Body of pancreas (tissue), 4 donors: ENCODE measurements at regions not wholly inside any gene's neighbourhood (a gene's known extent, or its start where the extent isn't known, plus 50 kb on each side); places are given as distances from the start of the nearest gene placed in this dataset.

ENCODE experiments used
- ATAC-seq: fragments of 150-250 bp; one replicate; pipeline ENCODE4 v1.9.1; 2016
- DNase-seq, 4 donors: peaks; one replicate each; pipeline ENCODE4 v3.0.0-alpha.2; 2019
- H3K27ac ChIP-seq, 4 donors: fragments of 200-600 bp; sonication (generic); 1 replicate in 3 of 4; 2 replicates in 1 of 4; pipeline versions ENCODE4 v1.5.1 to v1.6.1; 2016 to 2019; ENCODE audit warnings: mild to moderate bottlenecking in 1 of 4, mixed read lengths in 1 of 4, moderate library complexity in 1 of 4
- H3K27me3 ChIP-seq, 2 donors: fragments of 200-600 bp; sonication (generic); one replicate each; pipeline ENCODE4 v1.6.0; 2016; ENCODE audit warnings: mild to moderate bottlenecking in 1 of 2
- H3K36me3 ChIP-seq, 2 donors: fragments of 200-600 bp; sonication (generic); replicated peaks in 1 of 2; 2 replicates each; pipeline ENCODE4 v1.5.1; 2016; ENCODE audit warnings: low read depth in 2 of 2; ENCODE audit not compliant: insufficient read depth in 1 of 2
- H3K4me1 ChIP-seq: fragments of 200-600 bp; sonication (generic); one replicate; pipeline ENCODE4 v1.6.0; 2016
- H3K4me3 ChIP-seq, 2 donors: fragments of 200-600 bp; sonication (generic); 1 replicate in 1 of 2; 2 replicates in 1 of 2; pipeline ENCODE4 v1.5.1; 2016 to 2019
- H3K9me3 ChIP-seq, 3 donors: fragments of 200-600 bp; sonication (generic); 1 replicate in 2 of 3; 2 replicates in 1 of 3; pipeline ENCODE4 v1.5.1; 2016
- CTCF ChIP-seq, 7 experiments: fragments of 450-650 bp in 4 of 7; fragments of 200-600 bp in 3 of 7; sonication (generic) in 3 of 7; IDR thresholded peaks; one replicate each; pipeline ENCODE4 v1.5.1; 2016 to 2019; ENCODE audit warnings: antibody characterized with exemption in 7 of 7
- POLR2A ChIP-seq, 3 donors: fragments of 450-650 bp; IDR thresholded peaks; one replicate each; pipeline ENCODE4 v1.6.1; 2016; ENCODE audit warnings: antibody characterized with exemption in 3 of 3, mild to moderate bottlenecking in 2 of 3
- WGBS, 2 donors: methylation state at CpG; one replicate each; pipeline ENCODE4 v1.1.5; 2017; 5-methylcytosine and 5-hydroxymethylcytosine counted together
- intact Hi-C: fragments of 100-400 bp; cut with DNase I; formaldehyde crosslinking; loops from one replicate; pipeline ENCODE4 v1.15.1; 2023

DNA sequence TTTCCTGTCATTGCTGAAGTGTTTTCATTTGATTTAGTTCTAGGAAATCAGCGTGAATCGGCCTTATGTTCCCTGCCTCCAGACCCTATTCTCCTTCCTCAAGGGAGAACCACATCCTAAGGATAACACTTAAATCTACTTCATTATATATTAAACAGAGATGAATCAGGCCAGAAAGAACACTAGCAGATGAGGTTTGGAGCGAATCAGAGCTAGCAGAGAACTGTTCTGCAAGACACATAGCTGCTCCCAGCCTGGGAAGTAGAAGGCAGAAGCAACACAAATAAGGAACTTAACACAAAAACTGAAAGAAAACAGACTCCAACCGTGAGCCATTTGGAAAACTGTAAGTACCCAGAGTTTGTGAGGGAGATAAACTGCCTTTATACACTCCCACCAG, 718.2 kb downstream of the SEMA5A start:
- no peak overlapping the region for H3K27ac ChIP-seq
- 52 to 54% methylated on average over 4 of the region's 4 CpGs for WGBS, 2 donors
- no peak for ATAC-seq

DNA sequence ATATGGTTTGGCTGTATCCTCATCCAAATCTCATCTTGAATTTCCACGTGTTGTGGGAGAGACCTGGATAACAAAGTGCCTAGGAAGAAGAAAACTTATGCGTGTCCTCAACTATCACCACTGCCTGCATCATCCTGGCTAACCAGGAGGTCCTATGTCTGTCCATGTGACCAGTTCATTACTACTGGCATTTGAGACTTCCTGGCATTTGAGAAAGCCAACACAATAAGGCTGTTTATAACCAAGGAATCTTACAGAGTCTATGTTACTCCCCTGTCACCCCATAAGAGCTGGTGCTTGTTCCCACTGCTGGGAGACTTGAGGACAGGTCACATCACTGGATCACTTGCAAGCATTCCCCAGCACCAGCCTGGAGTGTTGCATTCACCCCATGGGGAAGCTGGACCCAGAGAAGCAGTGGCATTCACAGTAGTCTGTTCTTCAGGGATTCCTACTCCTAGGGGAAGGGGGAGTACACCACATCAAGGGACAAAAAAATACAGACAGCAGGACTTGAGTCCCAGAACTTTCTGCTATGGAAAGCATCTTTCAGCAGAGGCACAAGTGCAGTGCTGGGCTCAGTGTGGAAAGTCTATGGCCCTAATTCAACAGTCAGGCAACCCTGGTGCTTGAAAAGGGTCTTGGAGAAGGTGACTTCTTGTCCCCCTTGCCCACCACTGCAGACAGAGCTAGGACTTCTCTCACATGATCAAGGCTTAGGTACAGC, 717.1 kb downstream of the SEMA5A start:
- H3K27ac ChIP-seq, result no peak overlapping the region
- no peak overlapping the region for H3K4me3 ChIP-seq
- H3K36me3 ChIP-seq, result no peaks in the 10 kb centered on the region
- intact Hi-C loops, result no loop called here
- ATAC-seq (no peak), DNase-seq (no peak)
- TF ChIP-seq CTCF (IDR thresholded peaks at IDR 0.05), result no peak
- TF ChIP-seq POLR2A (IDR thresholded peaks at IDR 0.05), result no peak
- WGBS, 2 donors, result 79 to 83% methylated on average over 2 of the region's 2 CpGs
- H3K4me1 ChIP-seq, result no peaks in the 10 kb centered on the region
- no peaks in the 10 kb centered on the region for H3K9me3 ChIP-seq
- H3K27me3 ChIP-seq, result no peaks in the 10 kb centered on the region

More for the DNA sequence above, 718.2 kb downstream of the SEMA5A start:
- Histone ChIP-seq H3K9me3 (no peaks in the 10 kb centered on the region), H3K4me1 (no peaks in the 10 kb centered on the region), H3K27me3 (no peaks in the 10 kb centered on the region), H3K4me3 (no peak overlapping the region), H3K36me3 (no peaks in the 10 kb centered on the region)
- intact Hi-C loops, result no loop called here
- TF ChIP-seq POLR2A (IDR thresholded peaks at IDR 0.05) (no peak), CTCF (IDR thresholded peaks at IDR 0.05) (no peak)
- DNase-seq, result no peak

GRCh38 chr5:8829323-8830029, 716.4 kb downstream of the SEMA5A start:
- Histone ChIP-seq H3K36me3 (no peaks in the 10 kb centered on the region), H3K9me3 (no peaks in the 10 kb centered on the region), H3K4me1 (no peaks in the 10 kb centered on the region), H3K4me3 (no peak overlapping the region), H3K27ac (no peak overlapping the region), H3K27me3 (no peaks in the 10 kb centered on the region)
- DNase-seq (peak in 1 of 4 donors; percentile 26), ATAC-seq (peak; percentile 62)
- TF ChIP-seq CTCF (IDR thresholded peaks at IDR 0.05) (no peak), POLR2A (IDR thresholded peaks at IDR 0.05) (no peak)
- intact Hi-C loops, result no loop called here

- ATAC-seq (no peak), DNase-seq (no peak)
- WGBS, 2 donors, result 50 to 56% methylated on average over 3 of the region's 3 CpGs
- no peak overlapping the region for H3K27ac ChIP-seq
- TF ChIP-seq POLR2A (IDR thresholded peaks at IDR 0.05), result no peak
- TF ChIP-seq CTCF (IDR thresholded peaks at IDR 0.05), result no peak
- intact Hi-C loops, result no loop called here
- no peaks in the 10 kb centered on the region for H3K4me1 ChIP-seq
- no peaks in the 10 kb centered on the region for H3K36me3 ChIP-seq
- no peak overlapping the region for H3K4me3 ChIP-seq
- H3K27me3 ChIP-seq, result no peaks in the 10 kb centered on the region
- H3K9me3 ChIP-seq, result no peaks in the 10 kb centered on the region
Observed at GRCh38 chr5:8831251-8831650, 714.6 kb downstream of the SEMA5A start.
